Breast epithelium (tissue), 4 donors: ENCODE measurements at regions not wholly inside any gene's neighbourhood (a gene's known extent, or its start where the extent isn't known, plus 50 kb on each side); places are given as distances from the start of the nearest gene placed in this dataset.

ENCODE experiments used
- DNase-seq, 2 donors: peaks; one replicate each; pipeline ENCODE4 v3.0.0-alpha.2; 2019; ENCODE audit warnings: low spot score in 2 of 2
- H3K27ac ChIP-seq, 2 donors: fragments of 200-600 bp; sonication (generic) in 1 of 2; one replicate each; pipeline ENCODE4 v1.5.1; 2016 to 2019; ENCODE audit warnings: mild to moderate bottlenecking in 1 of 2
- H3K27me3 ChIP-seq, 2 donors: fragments of 200-600 bp; sonication (generic) in 1 of 2; one replicate each; pipeline versions ENCODE4 v1.5.1 to v1.6.0; 2017 to 2019; ENCODE audit warnings: control low read depth in 1 of 2, mild to moderate bottlenecking in 1 of 2
- H3K36me3 ChIP-seq: fragments of 200-600 bp; one replicate; pipeline ENCODE4 v1.5.1; 2019
- H3K4me1 ChIP-seq, 2 donors: fragments of 200-600 bp; sonication (generic); one replicate each; pipeline ENCODE4 v1.5.1; 2016 to 2019; ENCODE audit warnings: control low read depth in 1 of 2
- H3K4me3 ChIP-seq, 3 donors: fragments of 200-600 bp; sonication (generic); 1 replicate in 2 of 3; 2 replicates in 1 of 3; pipeline ENCODE4 v1.5.1; 2016 to 2019; ENCODE audit warnings: mild to moderate bottlenecking in 3 of 3, moderate library complexity in 2 of 3
- H3K9me3 ChIP-seq, 2 donors: fragments of 200-600 bp; sonication (generic) in 1 of 2; one replicate each; pipeline ENCODE4 v1.5.1; 2016 to 2019; ENCODE audit warnings: control low read depth in 1 of 2
- CTCF ChIP-seq, 3 donors: fragments of 450-650 bp; IDR thresholded peaks; one replicate each; pipeline ENCODE4 v1.5.1; 2016 to 2017; ENCODE audit warnings: antibody characterized with exemption in 3 of 3, mild to moderate bottlenecking in 3 of 3, moderate library complexity in 3 of 3
- POLR2A ChIP-seq: fragments of 450-650 bp; IDR thresholded peaks from one replicate; pipeline ENCODE4 v1.6.1; 2016; ENCODE audit warnings: antibody characterized with exemption, mild to moderate bottlenecking, moderate library complexity
- POLR2AphosphoS5 ChIP-seq, 3 donors: sonication (generic); formaldehyde crosslinking; IDR thresholded peaks; one replicate each; pipeline ENCODE4 v1.6.1; 2017; ENCODE audit warnings: antibody characterized with exemption in 3 of 3
- intact Hi-C: fragments of 100-400 bp; cut with DNase I; formaldehyde crosslinking; loops from one replicate; pipeline ENCODE4 v1.15.1; 2023; ENCODE audit warnings: low total_unique reads

GRCh38 chr2:34070196-34070595, 471.1 kb upstream of the FAM98A start:
- no peaks in the 10 kb centered on the region for H3K27me3 ChIP-seq

GRCh38 chr2:34069604-34070003, 470.5 kb upstream of the FAM98A start:
- no peaks in the 10 kb centered on the region for H3K4me1 ChIP-seq
- H3K36me3 ChIP-seq, result no peaks in the 10 kb centered on the region
- no peak overlapping the region for H3K4me3 ChIP-seq
- DNase-seq, result no peak
- H3K27ac ChIP-seq, result no peak overlapping the region
- intact Hi-C loops, result loop anchor here (10.0 kb wide), 1 partner anchor 945 kb away; no protein-coding TSS in a partner anchor
- no peaks in the 10 kb centered on the region for H3K27me3 ChIP-seq
- TF ChIP-seq CTCF (IDR thresholded peaks at IDR 0.05), result no peak
- TF ChIP-seq POLR2A, result no peak
- TF ChIP-seq POLR2AphosphoS5 (IDR thresholded peaks at IDR 0.05), result no peak
- no peaks in the 10 kb centered on the region for H3K9me3 ChIP-seq

More at GRCh38 chr2:34070196-34070595, 471.1 kb upstream of the FAM98A start:
- no peak for TF ChIP-seq POLR2AphosphoS5 (IDR thresholded peaks at IDR 0.05)
- TF ChIP-seq CTCF (IDR thresholded peaks at IDR 0.05), result no peak
- TF ChIP-seq POLR2A, result no peak
- H3K36me3 ChIP-seq, result no peaks in the 10 kb centered on the region
- H3K4me3 ChIP-seq, result no peak overlapping the region
- no peak for DNase-seq
- H3K9me3 ChIP-seq, result no peaks in the 10 kb centered on the region
- H3K27ac ChIP-seq, result no peak overlapping the region
- intact Hi-C loops, result no loop called here
- H3K4me1 ChIP-seq, result no peaks in the 10 kb centered on the region

GRCh38 chr2:34050413-34050812, 451.3 kb upstream of the FAM98A start:
- no peaks in the 10 kb centered on the region for H3K36me3 ChIP-seq
- no peak overlapping the region for H3K27ac ChIP-seq
- TF ChIP-seq POLR2AphosphoS5 (IDR thresholded peaks at IDR 0.05) (no peak), CTCF (IDR thresholded peaks at IDR 0.05) (no peak), POLR2A (no peak)
- no peaks in the 10 kb centered on the region for H3K9me3 ChIP-seq
- no peaks in the 10 kb centered on the region for H3K4me1 ChIP-seq
- intact Hi-C loops, result no loop called here
- no peak for DNase-seq
- H3K4me3 ChIP-seq, result no peak overlapping the region
- H3K27me3 ChIP-seq, result no peaks in the 10 kb centered on the region

- Histone ChIP-seq H3K9me3 (no peaks in the 10 kb centered on the region), H3K4me3 (no peak overlapping the region), H3K36me3 (no peaks in the 10 kb centered on the region), H3K4me1 (no peaks in the 10 kb centered on the region), H3K27me3 (no peaks in the 10 kb centered on the region), H3K27ac (no peak overlapping the region)
- no peak for DNase-seq
- intact Hi-C loops, result no loop called here
- TF ChIP-seq CTCF (IDR thresholded peaks at IDR 0.05), result no peak
Measured at GRCh38 chr2:34045101-34045655, 446.1 kb upstream of the FAM98A start.

- Histone ChIP-seq H3K4me3 (no peak overlapping the region), H3K4me1 (no peaks in the 10 kb centered on the region), H3K9me3 (no peaks in the 10 kb centered on the region), H3K27me3 (no peaks in the 10 kb centered on the region), H3K36me3 (no peaks in the 10 kb centered on the region), H3K27ac (no peak overlapping the region)
- no peak for DNase-seq
- intact Hi-C loops, result no loop called here
- no peak for TF ChIP-seq CTCF (IDR thresholded peaks at IDR 0.05)
- no peak for TF ChIP-seq POLR2A
- TF ChIP-seq POLR2AphosphoS5 (IDR thresholded peaks at IDR 0.05), result no peak
Measured at GRCh38 chr2:34037886-34038285, 438.8 kb upstream of the FAM98A start.
